Vagina (tissue), 2 donors: ENCODE measurements at regions not wholly inside any gene's neighbourhood (a gene's known extent, or its start where the extent isn't known, plus 50 kb on each side); places are given as distances from the start of the nearest gene placed in this dataset.

ENCODE experiments used
- CTCF ChIP-seq, 3 experiments: fragments of 450-650 bp in 2 of 3; fragments of 200-600 bp in 1 of 3; sonication (generic) in 1 of 3; IDR thresholded peaks; one replicate each; pipeline ENCODE4 v1.5.1; 2017 to 2019; ENCODE audit warnings: antibody characterized with exemption in 3 of 3, mild to moderate bottlenecking in 2 of 3, moderate library complexity in 2 of 3
- POLR2A ChIP-seq, 2 donors: fragments of 450-650 bp; IDR thresholded peaks; one replicate each; pipeline ENCODE4 v1.6.1; 2017; ENCODE audit warnings: antibody characterized with exemption in 2 of 2, mild to moderate bottlenecking in 2 of 2, moderate library complexity in 2 of 2
- POLR2AphosphoS5 ChIP-seq, 2 donors: sonication (generic); formaldehyde crosslinking; IDR thresholded peaks; one replicate each; pipeline ENCODE4 v1.9.0; 2017; ENCODE audit warnings: antibody characterized with exemption in 2 of 2, mild to moderate bottlenecking in 2 of 2, low read depth in 1 of 2; ENCODE audit not compliant: insufficient read depth in 1 of 2

DNA sequence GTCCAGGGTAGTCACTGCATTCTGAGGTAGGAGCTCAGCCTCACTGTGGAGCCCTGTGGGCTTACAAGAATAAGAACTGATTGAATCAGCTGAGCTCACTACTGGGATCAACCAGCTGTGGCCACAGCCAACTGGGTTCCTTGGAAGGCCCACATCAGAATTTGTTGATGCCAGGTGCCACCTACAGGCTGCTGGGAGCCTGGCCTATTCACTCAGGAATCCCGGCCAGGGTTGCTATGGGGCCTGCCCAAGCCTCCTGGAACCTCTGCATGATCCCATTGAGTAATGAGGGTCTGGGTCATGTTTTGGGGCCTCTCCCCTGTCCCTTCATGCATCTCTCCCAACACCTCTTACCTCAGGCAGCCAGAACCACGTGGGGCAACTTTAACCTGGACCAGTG is 53.9 kb upstream of the KIAA1210 start:
- TF ChIP-seq POLR2AphosphoS5 (IDR thresholded peaks at IDR 0.05; ENCODE audit: insufficient read depth in 1 of 2, low read depth in 1 of 2) (no peak), CTCF (IDR thresholded peaks at IDR 0.05) (no peak), POLR2A (IDR thresholded peaks at IDR 0.05) (no peak)
